ENCODE measurements at regions not wholly inside any gene's neighbourhood (a gene's known extent, or its start where the extent isn't known, plus 50 kb on each side); places are given as distances from the start of the nearest gene placed in this dataset.

DNA sequence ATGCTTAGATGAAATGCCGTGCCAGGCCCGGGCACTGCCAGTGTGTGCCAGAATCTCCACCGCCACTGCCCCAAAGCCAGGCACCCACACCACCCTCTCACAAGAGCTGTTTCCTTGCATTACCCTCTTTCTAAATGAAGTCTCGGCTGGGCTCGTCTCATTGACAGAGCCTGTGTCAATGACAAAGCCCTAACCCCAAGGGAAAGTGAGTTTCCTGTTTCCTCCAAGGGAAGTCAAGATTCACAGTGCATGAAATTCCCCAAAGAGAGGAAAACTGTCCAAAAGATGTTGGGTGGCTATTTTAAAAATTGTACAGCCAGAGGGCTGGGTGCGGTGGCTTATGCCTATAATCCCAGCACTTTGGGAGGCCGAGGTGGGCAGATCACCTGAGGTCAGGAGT lies 75.4 kb upstream of the AKAP12 start:
- intact Hi-C loops (cut with micrococcal nuclease) = no loop called here
- Histone ChIP-seq H3K9ac (ENCODE audit: low read length) (no peak overlapping the region), H3K9me3 (ENCODE audit: control insufficient read depth in 1 of 2, insufficient read depth in 1 of 2, low read depth in 1 of 2, low read length in 2 of 2) (no peaks in the 10 kb centered on the region), H3K4me2 (ENCODE audit: low read length) (no peak overlapping the region), H3K4me1 (ENCODE audit: control insufficient read depth in 1 of 2, insufficient read depth in 2 of 2, low read length in 2 of 2) (no peaks in the 10 kb centered on the region), H3K27ac (ENCODE audit: low read depth, low read length) (no peak overlapping the region), H4K20me1 (ENCODE audit: insufficient read depth) (no peaks in the 10 kb centered on the region), H2AFZ (ENCODE audit: low read depth, low read length, poor library complexity, severe bottlenecking) (no peak overlapping the region), H3K9me2 (ENCODE audit: insufficient read depth) (no peaks in the 10 kb centered on the region), H3K79me2 (ENCODE audit: insufficient read depth, low read length) (no peaks in the 10 kb centered on the region), H3K4me3 (replicated peaks in 1 of 2; ENCODE audit: low read depth in 1 of 2, low read length in 2 of 2) (no peak overlapping the region), H3K36me3 (ENCODE audit: control insufficient read depth in 1 of 2, insufficient read depth in 2 of 2, low read length in 2 of 2) (no peaks in the 10 kb centered on the region), H3K27me3 (ENCODE audit: insufficient read depth, low read length) (no peaks in the 10 kb centered on the region)
- no peak for TF ChIP-seq SIN3A (IDR thresholded peaks at IDR 0.05; ENCODE audit: low read depth)
- no peak for TF ChIP-seq POLR2A (IDR thresholded peaks at IDR 0.05; ENCODE audit: borderline replicate concordance, extremely low read depth, insufficient read depth, insufficient read length)
- no peak for TF ChIP-seq ELF1 (IDR thresholded peaks at IDR 0.05; ENCODE audit: borderline replicate concordance, low read depth)
- TF ChIP-seq CBX3 (IDR thresholded peaks at IDR 0.05; ENCODE audit: low read depth) = no peak
- TF ChIP-seq, protein P1, sequence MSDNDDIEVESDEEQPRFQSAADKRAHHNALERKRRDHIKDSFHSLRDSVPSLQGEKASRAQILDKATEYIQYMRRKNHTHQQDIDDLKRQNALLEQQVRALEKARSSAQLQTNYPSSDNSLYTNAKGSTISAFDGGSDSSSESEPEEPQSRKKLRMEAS (IDR thresholded peaks at IDR 0.05) = no peak
- TF ChIP-seq SRF (IDR thresholded peaks at IDR 0.05; ENCODE audit: low read depth) = no peak
- no peak for TF ChIP-seq FOSL1 (IDR thresholded peaks at IDR 0.05; ENCODE audit: low read depth)
- no peak for TF ChIP-seq SP1 (IDR thresholded peaks at IDR 0.05; ENCODE audit: low read depth)
- TF ChIP-seq EZH2 (IDR thresholded peaks at IDR 0.05) = no peak
- POLR2A ChIA-PET = no interaction called here
- RAD21 ChIA-PET (ENCODE audit: low non-redundant PET in 1 of 2, low total read pairs in 2 of 2, uncharacterized antibody in 2 of 2, unreplicated experiment in 2 of 2) = no interaction called here
- DNase-seq (ENCODE audit: low read depth, low spot score) = no peak
- CTCF ChIA-PET = no interaction called here
- no peak for ATAC-seq
- no TSS peak for BruUV-seq (replicated peaks)

- Histone ChIP-seq H3K27ac (ENCODE audit: low read depth, low read length) (no peak overlapping the region), H3K4me2 (ENCODE audit: low read length) (no peak overlapping the region), H3K27me3 (ENCODE audit: insufficient read depth, low read length) (no peaks in the 10 kb centered on the region), H4K20me1 (ENCODE audit: insufficient read depth) (no peaks in the 10 kb centered on the region), H2AFZ (ENCODE audit: low read depth, low read length, poor library complexity, severe bottlenecking) (no peak overlapping the region), H3K4me1 (ENCODE audit: control insufficient read depth in 1 of 2, insufficient read depth in 2 of 2, low read length in 2 of 2) (no peaks in the 10 kb centered on the region), H3K36me3 (ENCODE audit: control insufficient read depth in 1 of 2, insufficient read depth in 2 of 2, low read length in 2 of 2) (no peaks in the 10 kb centered on the region), H3K9ac (ENCODE audit: low read length) (no peak overlapping the region), H3K9me2 (ENCODE audit: insufficient read depth) (no peaks in the 10 kb centered on the region), H3K9me3 (ENCODE audit: control insufficient read depth in 1 of 2, insufficient read depth in 1 of 2, low read depth in 1 of 2, low read length in 2 of 2) (no peaks in the 10 kb centered on the region), H3K79me2 (ENCODE audit: insufficient read depth, low read length) (no peaks in the 10 kb centered on the region), H3K4me3 (replicated peaks in 1 of 2; ENCODE audit: low read depth in 1 of 2, low read length in 2 of 2) (no peak overlapping the region)
- ChIA-PET CTCF (no interaction called here), POLR2A (no interaction called here), RAD21 (ENCODE audit: low non-redundant PET in 1 of 2, low total read pairs in 2 of 2, uncharacterized antibody in 2 of 2, unreplicated experiment in 2 of 2) (no interaction called here)
- DNase-seq (ENCODE audit: low read depth, low spot score) = no peak
- intact Hi-C loops (cut with micrococcal nuclease) = no loop called here
- no TSS peak for BruUV-seq (replicated peaks)
- TF ChIP-seq, protein P2, sequence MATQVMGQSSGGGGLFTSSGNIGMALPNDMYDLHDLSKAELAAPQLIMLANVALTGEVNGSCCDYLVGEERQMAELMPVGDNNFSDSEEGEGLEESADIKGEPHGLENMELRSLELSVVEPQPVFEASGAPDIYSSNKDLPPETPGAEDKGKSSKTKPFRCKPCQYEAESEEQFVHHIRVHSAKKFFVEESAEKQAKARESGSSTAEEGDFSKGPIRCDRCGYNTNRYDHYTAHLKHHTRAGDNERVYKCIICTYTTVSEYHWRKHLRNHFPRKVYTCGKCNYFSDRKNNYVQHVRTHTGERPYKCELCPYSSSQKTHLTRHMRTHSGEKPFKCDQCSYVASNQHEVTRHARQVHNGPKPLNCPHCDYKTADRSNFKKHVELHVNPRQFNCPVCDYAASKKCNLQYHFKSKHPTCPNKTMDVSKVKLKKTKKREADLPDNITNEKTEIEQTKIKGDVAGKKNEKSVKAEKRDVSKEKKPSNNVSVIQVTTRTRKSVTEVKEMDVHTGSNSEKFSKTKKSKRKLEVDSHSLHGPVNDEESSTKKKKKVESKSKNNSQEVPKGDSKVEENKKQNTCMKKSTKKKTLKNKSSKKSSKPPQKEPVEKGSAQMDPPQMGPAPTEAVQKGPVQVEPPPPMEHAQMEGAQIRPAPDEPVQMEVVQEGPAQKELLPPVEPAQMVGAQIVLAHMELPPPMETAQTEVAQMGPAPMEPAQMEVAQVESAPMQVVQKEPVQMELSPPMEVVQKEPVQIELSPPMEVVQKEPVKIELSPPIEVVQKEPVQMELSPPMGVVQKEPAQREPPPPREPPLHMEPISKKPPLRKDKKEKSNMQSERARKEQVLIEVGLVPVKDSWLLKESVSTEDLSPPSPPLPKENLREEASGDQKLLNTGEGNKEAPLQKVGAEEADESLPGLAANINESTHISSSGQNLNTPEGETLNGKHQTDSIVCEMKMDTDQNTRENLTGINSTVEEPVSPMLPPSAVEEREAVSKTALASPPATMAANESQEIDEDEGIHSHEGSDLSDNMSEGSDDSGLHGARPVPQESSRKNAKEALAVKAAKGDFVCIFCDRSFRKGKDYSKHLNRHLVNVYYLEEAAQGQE (IDR thresholded peaks at IDR 0.05; ENCODE audit: low read depth) = no peak
- TF ChIP-seq CEBPB (IDR thresholded peaks at IDR 0.05; ENCODE audit: low read depth) = no peak
- no peak for ATAC-seq
Observed at GRCh38 chr6:151166180-151166579, 73.6 kb upstream of the AKAP12 start.

Data from HCT116 (cell line).